K562 (cell line): ENCODE measurements at regions not wholly inside any gene's neighbourhood (a gene's known extent, or its start where the extent isn't known, plus 50 kb on each side); places are given as distances from the start of the nearest gene placed in this dataset.

Source experiments
- ATAC-seq: fragments of 200-7000 bp; cut with Tn5 transposase; 3 replicates; pipeline ENCODE4 v1.9.1; 2020; ENCODE audit warnings: moderate library complexity
- BruUV-seq: library from RNA; stranded (reverse); fragments of 400-500 nt; replicated peaks from 2 replicates; lab custom pipeline; 2021; lab: Mats Ljungman, UMichigan
- CTCF ChIA-PET: fragments of 300-600 bp; formaldehyde crosslinking; extraction: SDS; loops from one replicate; lab custom pipeline; 2021; ENCODE audit warnings: low intra/inter-chr PET ratio; lab: Yijun Ruan, JAX
- POLR2A ChIA-PET: fragments of 300-600, 350-650 bp; sonication (Branson Sonifier 250); formaldehyde crosslinking; extraction: SDS; loops from one replicate; lab custom pipeline; 2021; ENCODE audit warnings: antibody characterized with exemption, inconsistent platforms; lab: Yijun Ruan, JAX
- DNase-seq, 4 experiments: peaks; one replicate each; pipeline versions ENCODE4 v3.0.0 to v3.0.0-alpha.2; 2011 to 2018; ENCODE audit warnings: low spot score in 3 of 4, mixed read lengths in 3 of 4; ENCODE audit errors: extremely low read depth in 1 of 4
- FAIRE-seq: peaks from 2 replicates; lab custom pipeline; 2011; peaks lifted over from hg19 to GRCh38; lab: Jason Lieb, UNC
- H2AFZ ChIP-seq: 2 replicates; pipeline ENCODE4 v1.6.0; 2011; ENCODE audit warnings: low read depth, low read length, control low read depth, inconsistent platforms
- H3K27ac ChIP-seq: fragments of 200-600 bp; 3 replicates; pipeline ENCODE4 v1.8.0; 2011; ENCODE audit warnings: low read depth, mild to moderate bottlenecking, control low read depth, inconsistent platforms, low read length, moderate library complexity, mixed read lengths; ENCODE audit errors: extremely low read depth
- H3K27me3 ChIP-seq, 2 experiments: fragments of 300-600 bp in 1 of 2; 2 replicates in 1 of 2; 3 replicates in 1 of 2; pipeline versions ENCODE4 v1.6.0 to v1.8.0; 2011; ENCODE audit warnings: inconsistent platforms in 2 of 2, low read length in 2 of 2, mild to moderate bottlenecking in 1 of 2, mixed read lengths in 1 of 2, moderate library complexity in 1 of 2; ENCODE audit not compliant: control insufficient read depth in 2 of 2, insufficient read depth in 2 of 2
- H3K36me3 ChIP-seq: fragments of 300-600 bp; 3 replicates; pipeline ENCODE4 v1.8.0; 2011; ENCODE audit warnings: mild to moderate bottlenecking, low read length, inconsistent platforms; ENCODE audit not compliant: control insufficient read depth, insufficient read depth
- H3K4me1 ChIP-seq, 2 experiments: fragments of 200-600 bp in 1 of 2; replicated peaks in 1 of 2; 2 replicates in 1 of 2; 3 replicates in 1 of 2; pipeline versions ENCODE4 v1.5.1 to v1.8.0; 2011; ENCODE audit warnings: inconsistent platforms in 2 of 2, low read length in 2 of 2, mild to moderate bottlenecking in 1 of 2, mixed read lengths in 1 of 2, moderate library complexity in 1 of 2; ENCODE audit not compliant: control insufficient read depth in 2 of 2, insufficient read depth in 2 of 2
- H3K4me2 ChIP-seq: 2 replicates; pipeline ENCODE4 v1.6.1; 2011; ENCODE audit warnings: low read length, control low read depth, inconsistent platforms, mixed read lengths; ENCODE audit not compliant: insufficient read depth
- H3K4me3 ChIP-seq: fragments of 200-600 bp; sonication (generic), shearing (Covaris generic); 2 replicates; pipeline ENCODE4 v1.5.1; 2016; ENCODE audit warnings: control low read depth, inconsistent platforms
- H3K79me2 ChIP-seq: fragments of 200-600 bp; 3 replicates; pipeline ENCODE4 v1.8.0; 2011; ENCODE audit warnings: low read length, inconsistent platforms; ENCODE audit not compliant: control insufficient read depth, insufficient read depth
- H3K9ac ChIP-seq, 2 experiments: 2 replicates each; pipeline versions ENCODE4 v1.6.0 to v1.6.1; 2011; ENCODE audit warnings: low read depth in 2 of 2, low read length in 2 of 2, control low read depth in 1 of 2, inconsistent platforms in 1 of 2, mild to moderate bottlenecking in 1 of 2, mixed read lengths in 1 of 2; ENCODE audit not compliant: insufficient read depth in 1 of 2
- H3K9me1 ChIP-seq: one replicate; pipeline ENCODE4 v1.6.0; 2011; ENCODE audit warnings: inconsistent platforms, mild to moderate bottlenecking, low read length, moderate library complexity; ENCODE audit not compliant: control insufficient read depth, insufficient read depth
- H3K9me3 ChIP-seq: replicated peaks from 2 replicates; pipeline ENCODE4 v1.5.1; 2011; ENCODE audit warnings: low read depth, low read length, inconsistent platforms; ENCODE audit not compliant: control insufficient read depth, insufficient read depth
- H4K20me1 ChIP-seq: replicated peaks from 2 replicates; pipeline ENCODE4 v1.6.1; 2011; ENCODE audit warnings: low read length, inconsistent platforms, mixed read lengths; ENCODE audit not compliant: control insufficient read depth, insufficient read depth
- CBFA2T3 ChIP-seq: fragments of 450-650 bp; IDR thresholded peaks from 2 replicates; pipeline ENCODE4 v1.6.1; 2017
- KAT2B ChIP-seq: IDR thresholded peaks from one replicate; pipeline ENCODE4 v1.6.1; 2012; ENCODE audit warnings: low read depth, mild to moderate bottlenecking, control low read depth, inconsistent platforms, low read length, moderate library complexity
- NCOA4 ChIP-seq: fragments of 450-650 bp; IDR thresholded peaks from 2 replicates; pipeline ENCODE4 v1.6.1; 2018; ENCODE audit warnings: mild to moderate bottlenecking; ENCODE audit not compliant: partially characterized antibody
- ZEB2 ChIP-seq: fragments of 450-650 bp; IDR thresholded peaks from 2 replicates; pipeline ENCODE4 v1.6.1; 2016
- WGBS: fragments of 100-300 bp; shearing (Covaris generic); methylation state at CpG from one replicate; pipeline ENCODE4 v1.1.6; 2016; ENCODE audit warnings: low coverage, mixed read lengths; ENCODE audit not compliant: insufficient coverage; ENCODE audit errors: missing lambda C conversion rate; 5-methylcytosine and 5-hydroxymethylcytosine counted together
- in situ Hi-C: fragments of 300-500 bp; cut with MboI; formaldehyde crosslinking; loops from 4 replicates; pipeline ENCODE4 v1.15.0; 2018; ENCODE audit warnings: inconsistent platforms, mixed read lengths
- intact Hi-C: fragments of 100-400 bp; cut with micrococcal nuclease; formaldehyde crosslinking; loops from 2 replicates; pipeline ENCODE4 v1.14.2; 2022
- TF ChIP-seq, protein P1 (sequence below): fragments of 450-650 bp; IDR thresholded peaks from 2 replicates; pipeline ENCODE4 v1.6.1; 2016; ENCODE audit warnings: low read depth
- TF ChIP-seq, protein P2 (sequence below), 2 experiments: fragments of 450-650 bp; IDR thresholded peaks; 2 replicates each; pipeline ENCODE4 v1.6.1; 2018; ENCODE audit warnings: mild to moderate bottlenecking in 2 of 2, low read depth in 1 of 2; ENCODE audit not compliant: partially characterized antibody in 2 of 2
- TF ChIP-seq, protein P3 (sequence below): fragments of 150-350 bp; IDR thresholded peaks from 2 replicates; pipeline ENCODE4 v1.6.1; 2014; ENCODE audit warnings: low read depth, mild to moderate bottlenecking, low read length, borderline replicate concordance

DNA sequence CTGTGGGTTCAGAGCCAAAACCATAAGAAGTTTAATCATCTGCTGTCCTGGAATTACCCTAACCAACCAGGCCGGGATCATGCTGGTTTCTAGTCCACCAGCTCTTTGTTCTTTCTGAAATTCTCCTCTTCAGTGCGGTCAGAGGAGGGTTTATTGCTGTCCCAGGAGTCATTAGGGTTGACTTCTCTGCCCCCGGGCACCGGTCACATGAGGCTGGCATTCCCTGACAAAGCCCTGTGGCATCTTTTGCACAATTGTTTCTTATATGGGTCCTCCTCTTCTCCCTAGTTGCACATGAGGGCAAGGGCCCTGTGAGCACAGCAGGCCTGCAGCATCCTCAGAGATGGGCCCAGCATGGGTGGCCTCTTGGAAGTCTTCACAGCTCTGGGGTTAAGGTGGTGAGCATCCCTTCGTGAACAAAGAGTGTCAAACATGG lies 243.9 kb downstream of the IRF8 start:
- Histone ChIP-seq H3K36me3 (no peaks in the 10 kb centered on the region), H3K4me1 (no peaks in the 10 kb centered on the region), H3K27me3 (peaks cover 5 to 13% of the 10 kb centered on the region in 2 experiments; a peak in 3 of 5 replicates), H3K27ac (no peak overlapping the region), H3K9me3 (no peaks in the 10 kb centered on the region), H3K4me3 (no peak overlapping the region), H3K9me1 (no peaks in the 10 kb centered on the region), H3K9ac (no peak overlapping the region), H4K20me1 (no peaks in the 10 kb centered on the region), H3K79me2 (no peaks in the 10 kb centered on the region), H3K4me2 (no peak overlapping the region), H2AFZ (no peak overlapping the region)
- ATAC-seq (no peak), FAIRE-seq (no peak), DNase-seq (no peak)
- no TSS peak for BruUV-seq
- ChIA-PET CTCF (no interaction called here), POLR2A (interaction anchor here (0.9 kb wide), 1 partner anchor 16 kb away, joined by 3 read pairs; no protein-coding TSS in a partner anchor)
- intact Hi-C loops, result no loop called here
- 0% methylated on average over 5 of the region's 5 CpGs for WGBS
- in situ Hi-C loops, result no loop called here
- TF ChIP-seq, protein P1, sequence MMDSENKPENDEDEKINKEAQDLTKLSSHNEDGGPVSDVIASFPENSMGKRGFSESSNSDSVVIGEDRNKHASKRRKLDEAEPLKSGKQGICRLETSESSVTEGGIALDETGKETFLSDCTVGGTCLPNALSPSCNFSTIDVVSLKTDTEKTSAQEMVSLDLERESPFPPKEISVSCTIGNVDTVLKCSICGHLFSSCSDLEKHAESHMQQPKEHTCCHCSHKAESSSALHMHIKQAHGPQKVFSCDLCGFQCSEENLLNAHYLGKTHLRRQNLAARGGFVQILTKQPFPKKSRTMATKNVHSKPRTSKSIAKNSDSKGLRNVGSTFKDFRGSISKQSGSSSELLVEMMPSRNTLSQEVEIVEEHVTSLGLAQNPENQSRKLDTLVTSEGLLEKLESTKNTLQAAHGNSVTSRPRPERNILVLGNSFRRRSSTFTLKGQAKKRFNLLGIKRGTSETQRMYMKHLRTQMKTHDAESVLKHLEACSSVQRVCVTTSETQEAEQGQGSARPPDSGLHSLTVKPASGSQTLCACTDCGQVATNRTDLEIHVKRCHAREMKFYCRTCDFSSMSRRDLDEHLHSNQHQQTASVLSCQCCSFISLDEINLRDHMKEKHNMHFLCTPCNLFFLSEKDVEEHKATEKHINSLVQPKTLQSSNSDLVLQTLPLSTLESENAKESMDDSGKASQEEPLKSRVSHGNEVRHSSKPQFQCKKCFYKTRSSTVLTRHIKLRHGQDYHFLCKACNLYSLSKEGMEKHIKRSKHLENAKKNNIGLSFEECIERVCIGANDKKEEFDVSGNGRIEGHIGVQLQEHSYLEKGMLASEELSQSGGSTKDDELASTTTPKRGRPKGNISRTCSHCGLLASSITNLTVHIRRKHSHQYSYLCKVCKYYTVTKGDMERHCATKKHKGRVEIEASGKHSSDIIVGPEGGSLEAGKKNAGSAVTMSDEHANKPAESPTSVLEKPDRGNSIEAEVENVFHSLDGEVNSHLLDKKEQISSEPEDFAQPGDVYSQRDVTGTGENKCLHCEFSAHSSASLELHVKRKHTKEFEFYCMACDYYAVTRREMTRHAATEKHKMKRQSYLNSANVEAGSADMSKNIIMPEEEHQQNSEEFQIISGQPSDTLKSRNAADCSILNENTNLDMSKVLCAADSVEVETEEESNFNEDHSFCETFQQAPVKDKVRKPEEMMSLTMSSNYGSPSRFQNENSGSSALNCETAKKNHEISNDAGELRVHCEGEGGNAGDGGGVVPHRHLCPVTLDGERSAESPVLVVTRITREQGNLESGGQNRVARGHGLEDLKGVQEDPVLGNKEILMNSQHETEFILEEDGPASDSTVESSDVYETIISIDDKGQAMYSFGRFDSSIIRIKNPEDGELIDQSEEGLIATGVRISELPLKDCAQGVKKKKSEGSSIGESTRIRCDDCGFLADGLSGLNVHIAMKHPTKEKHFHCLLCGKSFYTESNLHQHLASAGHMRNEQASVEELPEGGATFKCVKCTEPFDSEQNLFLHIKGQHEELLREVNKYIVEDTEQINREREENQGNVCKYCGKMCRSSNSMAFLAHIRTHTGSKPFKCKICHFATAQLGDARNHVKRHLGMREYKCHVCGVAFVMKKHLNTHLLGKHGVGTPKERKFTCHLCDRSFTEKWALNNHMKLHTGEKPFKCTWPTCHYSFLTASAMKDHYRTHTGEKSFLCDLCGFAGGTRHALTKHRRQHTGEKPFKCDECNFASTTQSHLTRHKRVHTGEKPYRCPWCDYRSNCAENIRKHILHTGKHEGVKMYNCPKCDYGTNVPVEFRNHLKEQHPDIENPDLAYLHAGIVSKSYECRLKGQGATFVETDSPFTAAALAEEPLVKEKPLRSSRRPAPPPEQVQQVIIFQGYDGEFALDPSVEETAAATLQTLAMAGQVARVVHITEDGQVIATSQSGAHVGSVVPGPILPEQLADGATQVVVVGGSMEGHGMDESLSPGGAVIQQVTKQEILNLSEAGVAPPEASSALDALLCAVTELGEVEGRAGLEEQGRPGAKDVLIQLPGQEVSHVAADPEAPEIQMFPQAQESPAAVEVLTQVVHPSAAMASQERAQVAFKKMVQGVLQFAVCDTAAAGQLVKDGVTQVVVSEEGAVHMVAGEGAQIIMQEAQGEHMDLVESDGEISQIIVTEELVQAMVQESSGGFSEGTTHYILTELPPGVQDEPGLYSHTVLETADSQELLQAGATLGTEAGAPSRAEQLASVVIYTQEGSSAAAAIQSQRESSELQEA, result no peak
- TF ChIP-seq, protein P2, sequence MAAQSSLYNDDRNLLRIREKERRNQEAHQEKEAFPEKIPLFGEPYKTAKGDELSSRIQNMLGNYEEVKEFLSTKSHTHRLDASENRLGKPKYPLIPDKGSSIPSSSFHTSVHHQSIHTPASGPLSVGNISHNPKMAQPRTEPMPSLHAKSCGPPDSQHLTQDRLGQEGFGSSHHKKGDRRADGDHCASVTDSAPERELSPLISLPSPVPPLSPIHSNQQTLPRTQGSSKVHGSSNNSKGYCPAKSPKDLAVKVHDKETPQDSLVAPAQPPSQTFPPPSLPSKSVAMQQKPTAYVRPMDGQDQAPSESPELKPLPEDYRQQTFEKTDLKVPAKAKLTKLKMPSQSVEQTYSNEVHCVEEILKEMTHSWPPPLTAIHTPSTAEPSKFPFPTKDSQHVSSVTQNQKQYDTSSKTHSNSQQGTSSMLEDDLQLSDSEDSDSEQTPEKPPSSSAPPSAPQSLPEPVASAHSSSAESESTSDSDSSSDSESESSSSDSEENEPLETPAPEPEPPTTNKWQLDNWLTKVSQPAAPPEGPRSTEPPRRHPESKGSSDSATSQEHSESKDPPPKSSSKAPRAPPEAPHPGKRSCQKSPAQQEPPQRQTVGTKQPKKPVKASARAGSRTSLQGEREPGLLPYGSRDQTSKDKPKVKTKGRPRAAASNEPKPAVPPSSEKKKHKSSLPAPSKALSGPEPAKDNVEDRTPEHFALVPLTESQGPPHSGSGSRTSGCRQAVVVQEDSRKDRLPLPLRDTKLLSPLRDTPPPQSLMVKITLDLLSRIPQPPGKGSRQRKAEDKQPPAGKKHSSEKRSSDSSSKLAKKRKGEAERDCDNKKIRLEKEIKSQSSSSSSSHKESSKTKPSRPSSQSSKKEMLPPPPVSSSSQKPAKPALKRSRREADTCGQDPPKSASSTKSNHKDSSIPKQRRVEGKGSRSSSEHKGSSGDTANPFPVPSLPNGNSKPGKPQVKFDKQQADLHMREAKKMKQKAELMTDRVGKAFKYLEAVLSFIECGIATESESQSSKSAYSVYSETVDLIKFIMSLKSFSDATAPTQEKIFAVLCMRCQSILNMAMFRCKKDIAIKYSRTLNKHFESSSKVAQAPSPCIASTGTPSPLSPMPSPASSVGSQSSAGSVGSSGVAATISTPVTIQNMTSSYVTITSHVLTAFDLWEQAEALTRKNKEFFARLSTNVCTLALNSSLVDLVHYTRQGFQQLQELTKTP (IDR thresholded peaks at IDR 0.05; ENCODE audit: low read depth in 1 of 2, partially characterized antibody in 2 of 2), result no peak
- TF ChIP-seq NCOA4 (no peak), ZEB2 (no peak), KAT2B (no peak), CBFA2T3 (no peak)
- TF ChIP-seq, protein P3, sequence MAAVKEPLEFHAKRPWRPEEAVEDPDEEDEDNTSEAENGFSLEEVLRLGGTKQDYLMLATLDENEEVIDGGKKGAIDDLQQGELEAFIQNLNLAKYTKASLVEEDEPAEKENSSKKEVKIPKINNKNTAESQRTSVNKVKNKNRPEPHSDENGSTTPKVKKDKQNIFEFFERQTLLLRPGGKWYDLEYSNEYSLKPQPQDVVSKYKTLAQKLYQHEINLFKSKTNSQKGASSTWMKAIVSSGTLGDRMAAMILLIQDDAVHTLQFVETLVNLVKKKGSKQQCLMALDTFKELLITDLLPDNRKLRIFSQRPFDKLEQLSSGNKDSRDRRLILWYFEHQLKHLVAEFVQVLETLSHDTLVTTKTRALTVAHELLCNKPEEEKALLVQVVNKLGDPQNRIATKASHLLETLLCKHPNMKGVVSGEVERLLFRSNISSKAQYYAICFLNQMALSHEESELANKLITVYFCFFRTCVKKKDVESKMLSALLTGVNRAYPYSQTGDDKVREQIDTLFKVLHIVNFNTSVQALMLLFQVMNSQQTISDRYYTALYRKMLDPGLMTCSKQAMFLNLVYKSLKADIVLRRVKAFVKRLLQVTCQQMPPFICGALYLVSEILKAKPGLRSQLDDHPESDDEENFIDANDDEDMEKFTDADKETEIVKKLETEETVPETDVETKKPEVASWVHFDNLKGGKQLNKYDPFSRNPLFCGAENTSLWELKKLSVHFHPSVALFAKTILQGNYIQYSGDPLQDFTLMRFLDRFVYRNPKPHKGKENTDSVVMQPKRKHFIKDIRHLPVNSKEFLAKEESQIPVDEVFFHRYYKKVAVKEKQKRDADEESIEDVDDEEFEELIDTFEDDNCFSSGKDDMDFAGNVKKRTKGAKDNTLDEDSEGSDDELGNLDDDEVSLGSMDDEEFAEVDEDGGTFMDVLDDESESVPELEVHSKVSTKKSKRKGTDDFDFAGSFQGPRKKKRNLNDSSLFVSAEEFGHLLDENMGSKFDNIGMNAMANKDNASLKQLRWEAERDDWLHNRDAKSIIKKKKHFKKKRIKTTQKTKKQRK, result no peak
